Stimulated activated memory B cell treated with anti-CD40 and anti-IgM and Interleukin-4, amounts not matched to agents 10 μg/mL and 1 μg/mL and 100 μg/mL, for 72 hours (primary cell): ENCODE measurements at regions not wholly inside any gene's neighbourhood (a gene's known extent, or its start where the extent isn't known, plus 50 kb on each side); places are given as distances from the start of the nearest gene placed in this dataset.

ENCODE experiments used
- ATAC-seq: fragments of 150-1000 bp; cut with Tn5 transposase; 2 replicates; pipeline ENCODE4 v1.10.0; 2021
- H3K27ac Mint-ChIP-seq: one replicate; pipeline ENCODE4 v1.8.0; 2022; ENCODE audit warnings: mild to moderate bottlenecking, mixed read lengths
- H3K27me3 Mint-ChIP-seq: one replicate; pipeline ENCODE4 v1.8.0; 2022; ENCODE audit warnings: mixed read lengths
- H3K36me3 Mint-ChIP-seq: one replicate; pipeline ENCODE4 v1.8.0; 2022; ENCODE audit warnings: mixed read lengths
- H3K4me1 Mint-ChIP-seq: one replicate; pipeline ENCODE4 v1.8.0; 2022; ENCODE audit warnings: mixed read lengths
- H3K4me3 Mint-ChIP-seq: one replicate; pipeline ENCODE4 v1.8.0; 2022; ENCODE audit warnings: mild to moderate bottlenecking, moderate library complexity, mixed read lengths
- H3K9me3 Mint-ChIP-seq: one replicate; pipeline ENCODE4 v1.8.0; 2022; ENCODE audit warnings: mixed read lengths

DNA sequence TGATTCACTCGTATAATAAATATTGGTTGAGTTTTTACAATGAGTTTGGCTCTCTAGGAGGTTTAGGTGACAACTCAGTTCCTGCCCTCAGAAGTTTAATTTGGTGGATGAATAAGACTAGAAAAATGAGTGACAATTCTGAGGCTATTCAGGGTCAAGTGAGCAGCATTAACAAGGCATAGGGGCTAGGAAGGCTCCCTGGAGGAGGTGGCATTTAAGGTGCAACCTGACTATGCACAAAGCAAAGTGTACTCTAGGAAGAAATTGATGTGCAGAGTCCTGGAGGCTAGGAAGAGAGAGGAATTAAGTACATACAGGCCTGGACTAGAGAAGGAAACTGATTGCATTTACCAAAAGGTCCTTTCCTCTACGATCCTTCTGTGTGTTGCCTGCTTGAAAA, 440.3 kb downstream of the MED13L start:
- Mint-ChIP-seq H3K27me3 (peaks cover 9% of the 10 kb centered on the region), H3K9me3 (peaks cover 3% of the 10 kb centered on the region), H3K27ac (no peak overlapping the region), H3K36me3 (no peaks in the 10 kb centered on the region), H3K4me3 (no peak overlapping the region), H3K4me1 (no peaks in the 10 kb centered on the region)
- no peak for ATAC-seq

DNA sequence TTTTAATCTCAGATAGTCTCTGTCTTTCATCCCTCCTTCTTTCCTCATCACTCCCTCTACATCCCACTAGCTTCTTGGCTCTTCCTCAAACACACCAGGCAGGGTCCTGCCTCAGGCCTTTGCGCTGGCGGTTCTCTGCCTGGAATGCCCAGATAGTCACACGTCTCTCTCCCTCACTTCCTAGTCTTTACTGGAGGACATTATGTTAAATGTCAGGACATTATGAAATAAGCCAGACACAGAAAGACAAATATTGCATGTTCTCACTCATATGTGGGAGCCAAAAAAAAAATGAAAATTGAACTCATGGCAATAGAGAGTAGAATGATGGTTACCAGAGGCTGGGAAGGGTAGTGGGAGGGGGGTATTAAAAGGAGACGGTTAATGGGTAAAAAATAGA, 442.0 kb downstream of the MED13L start:
- no peak overlapping the region for H3K4me3 Mint-ChIP-seq
- no peaks in the 10 kb centered on the region for H3K4me1 Mint-ChIP-seq
- peaks cover 3% of the 10 kb centered on the region for H3K9me3 Mint-ChIP-seq
- H3K36me3 Mint-ChIP-seq, result no peaks in the 10 kb centered on the region
- no peak for ATAC-seq
- H3K27ac Mint-ChIP-seq, result no peak overlapping the region
- H3K27me3 Mint-ChIP-seq, result peaks cover 9% of the 10 kb centered on the region

DNA sequence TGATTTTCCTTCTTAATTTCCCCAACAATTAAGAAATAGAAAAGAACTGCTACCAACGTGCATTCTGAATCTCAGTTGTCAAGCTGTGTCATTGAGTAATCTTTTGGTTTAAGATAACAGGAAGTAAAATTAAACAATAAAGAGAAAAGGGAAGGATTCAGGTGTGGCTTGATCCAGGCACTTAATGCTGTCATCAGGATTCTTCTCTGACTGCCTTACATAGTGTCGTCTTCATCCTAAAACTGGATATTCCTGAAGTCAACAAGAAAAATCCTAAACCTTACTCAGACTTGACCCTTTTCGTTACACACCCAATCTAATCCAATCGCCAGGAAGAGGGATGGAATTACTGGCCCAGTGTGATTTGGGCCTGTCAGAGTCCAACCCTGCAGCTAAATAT, 443.8 kb downstream of the MED13L start:
- no peak for ATAC-seq
- H3K4me3 Mint-ChIP-seq, result no peak overlapping the region
- H3K9me3 Mint-ChIP-seq, result no peaks in the 10 kb centered on the region
- H3K4me1 Mint-ChIP-seq, result no peaks in the 10 kb centered on the region
- H3K36me3 Mint-ChIP-seq, result no peaks in the 10 kb centered on the region
- peaks cover 8% of the 10 kb centered on the region for H3K27me3 Mint-ChIP-seq
- no peak overlapping the region for H3K27ac Mint-ChIP-seq

DNA sequence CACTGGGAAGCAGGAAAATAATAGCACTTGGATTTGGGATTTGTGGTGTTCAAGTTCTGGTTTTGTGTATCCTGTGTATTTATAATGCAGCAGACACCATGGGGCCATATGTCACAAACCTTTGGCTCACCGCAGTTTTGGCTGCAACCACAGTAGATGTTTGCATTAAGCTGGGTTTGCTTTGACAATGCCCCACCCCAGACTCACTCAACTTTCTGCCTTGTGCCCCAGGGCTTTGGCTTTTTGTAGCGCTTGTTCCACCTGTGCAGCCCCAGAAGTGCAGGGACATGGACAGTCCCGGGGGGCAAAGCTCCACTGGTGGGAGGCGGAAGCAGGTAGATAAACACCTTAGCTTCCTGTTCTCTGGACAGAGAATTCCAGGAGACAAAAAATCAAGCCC, 446.9 kb downstream of the MED13L start:
- Mint-ChIP-seq H3K27me3 (no peaks in the 10 kb centered on the region), H3K27ac (no peak overlapping the region), H3K4me1 (no peaks in the 10 kb centered on the region), H3K36me3 (no peaks in the 10 kb centered on the region), H3K9me3 (peaks cover 6% of the 10 kb centered on the region), H3K4me3 (no peak overlapping the region)
- ATAC-seq, result no peak

DNA sequence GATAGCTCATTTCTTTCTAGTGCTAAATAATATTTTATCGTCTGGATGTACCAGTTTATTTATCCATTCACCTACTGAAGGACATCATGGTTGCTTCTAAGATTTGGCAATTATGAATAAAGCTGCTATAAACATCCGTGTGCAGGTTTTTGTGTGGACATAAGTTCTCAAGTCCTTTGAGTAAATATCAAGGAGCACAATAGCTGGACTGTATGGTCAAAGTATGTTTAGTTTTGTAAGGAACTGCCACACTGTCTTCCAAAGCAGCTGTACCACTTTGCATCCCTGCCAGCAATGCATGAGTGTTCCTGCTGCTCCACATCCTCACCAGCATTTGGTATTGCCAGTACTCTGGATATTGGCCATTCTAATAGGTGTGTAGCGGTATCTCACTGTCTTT, 447.4 kb downstream of the MED13L start:
- Mint-ChIP-seq H3K9me3 (peaks cover 6% of the 10 kb centered on the region), H3K4me1 (no peaks in the 10 kb centered on the region), H3K4me3 (no peak overlapping the region), H3K27ac (no peak overlapping the region), H3K36me3 (no peaks in the 10 kb centered on the region), H3K27me3 (no peaks in the 10 kb centered on the region)
- no peak for ATAC-seq

DNA sequence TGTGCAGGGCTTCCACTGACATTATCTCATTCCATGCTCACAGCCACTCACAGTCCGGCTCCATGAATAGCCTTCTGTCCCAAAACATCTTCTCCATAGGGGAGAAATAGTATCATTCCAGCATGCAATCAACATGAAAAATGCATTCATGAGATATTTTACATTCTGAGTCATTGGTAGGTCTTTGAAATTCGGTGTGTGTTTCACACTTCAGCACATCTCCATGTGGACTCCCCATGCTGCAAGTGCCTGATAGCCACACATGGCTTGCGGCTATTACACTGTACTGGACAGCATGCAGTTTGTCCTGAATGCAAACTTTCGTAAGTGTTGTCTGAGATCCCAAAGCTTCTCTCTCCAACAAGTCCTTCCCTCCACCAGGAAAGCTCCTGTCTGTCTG, 449.3 kb downstream of the MED13L start:
- Mint-ChIP-seq H3K27ac (no peak overlapping the region), H3K4me1 (no peaks in the 10 kb centered on the region), H3K9me3 (peaks cover 8% of the 10 kb centered on the region), H3K4me3 (no peak overlapping the region), H3K36me3 (no peaks in the 10 kb centered on the region), H3K27me3 (peaks cover 8% of the 10 kb centered on the region)
- no peak for ATAC-seq

DNA sequence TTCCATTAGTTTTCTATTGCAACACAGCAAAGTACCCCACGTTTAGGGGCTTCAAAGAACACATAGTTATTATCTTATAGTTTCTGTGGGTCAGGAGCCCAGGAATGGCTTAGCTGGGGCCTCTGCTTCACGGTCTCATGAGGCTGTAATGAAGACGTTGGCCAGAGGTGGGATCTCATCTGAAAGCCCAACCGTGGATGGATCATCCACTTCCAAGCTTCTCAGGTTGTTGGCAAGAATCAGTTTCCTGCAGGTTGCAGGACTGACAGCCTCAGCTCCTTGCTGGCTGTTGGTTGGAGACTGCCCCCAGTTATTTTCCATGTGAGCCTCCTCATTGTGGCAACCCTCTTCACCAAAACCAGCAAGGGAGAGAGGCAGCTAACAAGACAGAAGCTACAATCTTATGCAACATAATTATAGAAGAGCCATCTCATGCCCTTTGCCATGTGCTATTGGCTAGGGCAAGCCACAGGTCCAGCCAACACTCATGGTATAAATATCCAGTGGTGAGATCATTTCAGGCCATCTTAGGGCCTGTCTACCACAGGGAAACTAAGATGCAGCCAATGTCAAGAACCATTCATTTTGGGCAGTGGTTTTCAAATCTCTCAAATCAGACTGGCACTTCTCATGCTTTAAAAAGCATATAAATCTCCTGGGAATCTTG, 452.4 kb downstream of the MED13L start:
- H3K27ac Mint-ChIP-seq, result no peak overlapping the region
- peaks cover 11% of the 10 kb centered on the region for H3K9me3 Mint-ChIP-seq
- ATAC-seq, result no peak
- no peak overlapping the region for H3K4me3 Mint-ChIP-seq
- no peaks in the 10 kb centered on the region for H3K36me3 Mint-ChIP-seq
- no peaks in the 10 kb centered on the region for H3K4me1 Mint-ChIP-seq
- H3K27me3 Mint-ChIP-seq, result peaks cover 8% of the 10 kb centered on the region

DNA sequence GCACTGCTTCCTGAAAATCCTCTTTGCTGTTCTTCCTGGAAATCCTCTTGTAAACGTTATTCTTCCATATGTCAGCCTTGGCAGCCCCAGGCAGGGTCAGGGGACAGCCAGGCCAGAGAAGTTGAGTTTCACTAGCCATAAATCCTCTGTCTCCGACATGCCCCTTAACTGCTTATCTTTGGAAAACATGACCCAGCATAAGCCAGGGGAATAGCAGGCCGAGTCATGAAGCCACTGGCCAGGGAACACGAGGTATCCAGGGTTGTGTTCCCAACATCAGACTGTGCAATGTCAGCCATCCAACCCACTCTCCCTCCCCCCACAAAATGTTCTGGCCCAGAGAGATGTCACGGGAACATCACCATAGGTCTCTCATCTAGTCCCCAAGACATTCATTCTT, 453.9 kb downstream of the MED13L start:
- Mint-ChIP-seq H3K4me3 (no peak overlapping the region), H3K36me3 (no peaks in the 10 kb centered on the region), H3K9me3 (peaks cover 11% of the 10 kb centered on the region), H3K27me3 (peaks cover 8% of the 10 kb centered on the region), H3K4me1 (no peaks in the 10 kb centered on the region), H3K27ac (no peak overlapping the region)
- no peak for ATAC-seq

DNA sequence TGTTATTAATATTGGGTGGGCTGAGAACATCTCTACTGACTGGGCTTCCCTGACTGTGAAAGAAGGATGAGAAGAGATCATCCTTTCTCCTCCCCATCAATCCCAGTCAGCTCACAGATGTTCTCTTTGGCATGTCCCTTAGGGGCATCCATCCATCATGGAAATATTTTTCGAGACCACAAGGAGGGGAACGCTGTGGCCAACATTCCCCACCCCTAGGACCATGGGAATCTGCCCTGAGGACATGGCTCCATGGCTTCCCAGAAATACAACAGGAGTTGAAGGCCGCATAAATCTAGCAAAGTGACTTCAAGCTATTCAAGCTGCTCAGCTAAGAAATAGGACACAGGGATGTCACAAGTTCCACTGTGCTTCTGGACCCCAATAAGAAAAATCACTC, 456.8 kb downstream of the MED13L start:
- Mint-ChIP-seq H3K36me3 (no peaks in the 10 kb centered on the region), H3K9me3 (peaks cover 4% of the 10 kb centered on the region), H3K4me3 (no peak overlapping the region), H3K27me3 (peaks cover 8% of the 10 kb centered on the region), H3K27ac (no peak overlapping the region), H3K4me1 (no peaks in the 10 kb centered on the region)
- ATAC-seq, result no peak

DNA sequence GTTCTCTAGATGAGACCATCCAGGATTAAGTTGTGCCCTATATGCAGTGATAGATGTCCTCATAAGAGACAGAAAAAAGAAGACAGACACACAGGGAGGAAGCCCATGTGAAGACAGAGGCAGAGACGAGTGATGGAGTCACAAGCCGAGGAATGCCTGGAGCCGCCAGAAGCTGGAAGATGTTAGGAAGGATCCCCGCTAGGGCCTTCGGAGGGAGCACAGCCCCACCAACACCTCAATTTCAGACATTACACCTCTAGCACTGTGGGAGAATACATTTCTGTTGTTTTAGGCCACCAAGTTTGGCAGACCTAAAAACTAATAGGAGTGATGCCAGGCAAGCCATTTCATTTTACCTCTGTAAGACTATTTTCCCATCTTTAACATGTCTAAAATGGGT, 458.5 kb downstream of the MED13L start:
- no peak overlapping the region for H3K4me3 Mint-ChIP-seq
- H3K9me3 Mint-ChIP-seq, result peaks cover 4% of the 10 kb centered on the region
- peaks cover 16% of the 10 kb centered on the region for H3K27me3 Mint-ChIP-seq
- no peaks in the 10 kb centered on the region for H3K36me3 Mint-ChIP-seq
- no peak for ATAC-seq
- H3K27ac Mint-ChIP-seq, result no peak overlapping the region
- H3K4me1 Mint-ChIP-seq, result no peaks in the 10 kb centered on the region

DNA sequence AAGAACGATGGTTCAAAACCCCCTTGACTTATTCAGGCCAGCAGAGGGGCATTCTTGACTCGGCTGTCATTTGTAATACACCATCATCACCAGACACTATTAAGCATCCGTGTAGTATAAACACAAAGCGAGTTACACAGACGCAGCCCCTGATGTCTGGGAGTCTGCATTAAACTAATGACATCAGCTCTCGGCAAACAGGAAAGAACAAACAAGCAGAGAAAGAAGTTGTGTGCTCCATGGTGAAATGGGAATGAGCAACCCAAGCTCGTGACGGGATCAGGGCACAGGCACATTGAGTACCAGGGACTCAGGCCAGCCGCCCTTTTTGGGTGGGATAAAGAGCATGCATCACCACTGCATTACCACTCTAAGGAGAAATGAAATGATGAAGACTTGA, 460.1 kb downstream of the MED13L start:
- Mint-ChIP-seq H3K27ac (no peak overlapping the region), H3K27me3 (peaks cover 13% of the 10 kb centered on the region), H3K9me3 (peaks cover 6% of the 10 kb centered on the region), H3K4me3 (no peak overlapping the region), H3K4me1 (no peaks in the 10 kb centered on the region), H3K36me3 (no peaks in the 10 kb centered on the region)
- ATAC-seq, result no peak

DNA sequence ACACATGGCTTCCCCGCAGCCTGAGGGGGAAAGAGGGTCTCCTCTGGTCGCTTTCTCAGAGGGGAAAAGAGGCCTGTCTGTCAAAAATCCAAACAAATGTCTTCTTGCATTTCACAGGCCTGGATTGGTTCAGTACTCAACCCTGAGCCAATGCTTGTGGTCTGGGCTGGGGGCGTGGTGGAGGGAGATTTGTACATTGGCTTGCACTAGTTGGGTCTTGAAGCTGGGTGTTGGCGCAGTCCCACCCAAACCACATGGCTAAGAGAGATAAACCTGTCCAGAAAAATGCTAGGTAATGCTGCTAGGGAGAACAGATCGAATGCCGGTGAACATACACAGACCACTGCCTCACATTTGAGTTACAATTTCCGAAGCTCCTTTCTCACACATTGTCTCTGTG, 461.6 kb downstream of the MED13L start:
- no peak for ATAC-seq
- peaks cover 13% of the 10 kb centered on the region for H3K27me3 Mint-ChIP-seq
- H3K4me3 Mint-ChIP-seq, result no peak overlapping the region
- no peaks in the 10 kb centered on the region for H3K4me1 Mint-ChIP-seq
- H3K36me3 Mint-ChIP-seq, result no peaks in the 10 kb centered on the region
- H3K27ac Mint-ChIP-seq, result no peak overlapping the region
- peaks cover 6% of the 10 kb centered on the region for H3K9me3 Mint-ChIP-seq

DNA sequence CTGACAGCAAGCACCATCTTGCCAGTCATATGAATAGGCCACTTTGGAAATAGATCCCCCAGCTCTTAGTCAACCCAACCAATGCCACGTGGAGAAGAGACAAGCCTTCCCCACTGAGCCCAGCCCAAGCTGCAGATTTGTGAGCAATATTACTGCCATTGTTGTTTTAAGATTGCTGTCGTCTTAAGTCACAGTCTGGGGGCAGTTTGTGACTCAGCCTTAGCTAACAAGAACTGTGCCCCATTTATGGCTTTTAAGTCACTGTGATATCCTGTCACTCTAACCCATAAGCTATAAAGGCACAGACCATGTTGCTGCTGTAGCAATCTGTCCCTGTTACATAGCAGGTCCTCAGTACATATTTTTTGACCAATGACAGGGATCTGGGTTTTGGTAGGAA, 464.2 kb downstream of the MED13L start:
- H3K27ac Mint-ChIP-seq, result no peak overlapping the region
- no peak overlapping the region for H3K4me3 Mint-ChIP-seq
- peaks cover 10% of the 10 kb centered on the region for H3K9me3 Mint-ChIP-seq
- H3K36me3 Mint-ChIP-seq, result no peaks in the 10 kb centered on the region
- H3K4me1 Mint-ChIP-seq, result no peaks in the 10 kb centered on the region
- H3K27me3 Mint-ChIP-seq, result peaks cover 21% of the 10 kb centered on the region
- no peak for ATAC-seq

DNA sequence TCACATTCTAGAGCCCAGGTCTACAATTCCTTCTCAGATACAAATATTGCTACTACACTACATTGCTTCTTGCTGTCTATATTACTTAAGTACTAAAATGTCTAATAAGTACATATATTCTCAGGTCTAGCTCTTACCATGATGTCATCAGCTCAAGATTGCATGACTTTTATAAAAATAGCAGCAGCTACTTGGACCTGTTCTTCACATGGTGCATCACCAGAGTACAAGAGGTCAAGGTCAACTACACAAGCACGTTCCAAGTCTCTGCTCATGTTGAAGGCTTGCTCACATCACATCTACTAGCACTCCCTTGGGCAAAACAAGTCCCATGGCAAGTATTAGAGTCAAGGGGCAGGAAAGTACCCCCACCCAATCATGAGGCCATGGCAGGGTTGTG, 465.6 kb downstream of the MED13L start:
- H3K36me3 Mint-ChIP-seq, result no peaks in the 10 kb centered on the region
- peaks cover 10% of the 10 kb centered on the region for H3K9me3 Mint-ChIP-seq
- no peak overlapping the region for H3K27ac Mint-ChIP-seq
- peaks cover 21% of the 10 kb centered on the region for H3K27me3 Mint-ChIP-seq
- ATAC-seq, result no peak
- H3K4me1 Mint-ChIP-seq, result no peaks in the 10 kb centered on the region
- H3K4me3 Mint-ChIP-seq, result no peak overlapping the region

DNA sequence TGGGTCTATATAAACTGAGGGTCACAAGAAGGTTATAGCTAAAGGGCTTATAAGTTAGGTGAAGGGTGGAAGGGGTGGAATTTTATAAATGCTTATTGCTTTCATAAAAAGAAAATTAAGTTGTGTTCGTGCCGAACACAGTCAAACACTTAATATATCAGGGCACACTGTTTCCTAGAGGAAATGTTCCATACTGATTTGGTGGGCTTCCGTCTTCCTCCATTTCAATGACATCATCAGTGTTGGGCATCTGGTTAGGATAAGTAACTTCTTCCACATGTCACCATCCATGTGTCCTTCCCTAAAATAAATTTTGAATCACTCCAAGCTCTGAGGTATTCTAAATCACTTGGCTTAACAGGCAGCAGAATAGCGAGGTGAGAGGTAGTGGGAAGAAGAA, 466.4 kb downstream of the MED13L start:
- peaks cover 10% of the 10 kb centered on the region for H3K9me3 Mint-ChIP-seq
- H3K36me3 Mint-ChIP-seq, result no peaks in the 10 kb centered on the region
- no peak overlapping the region for H3K4me3 Mint-ChIP-seq
- H3K4me1 Mint-ChIP-seq, result no peaks in the 10 kb centered on the region
- H3K27ac Mint-ChIP-seq, result no peak overlapping the region
- H3K27me3 Mint-ChIP-seq, result peaks cover 21% of the 10 kb centered on the region
- no peak for ATAC-seq

DNA sequence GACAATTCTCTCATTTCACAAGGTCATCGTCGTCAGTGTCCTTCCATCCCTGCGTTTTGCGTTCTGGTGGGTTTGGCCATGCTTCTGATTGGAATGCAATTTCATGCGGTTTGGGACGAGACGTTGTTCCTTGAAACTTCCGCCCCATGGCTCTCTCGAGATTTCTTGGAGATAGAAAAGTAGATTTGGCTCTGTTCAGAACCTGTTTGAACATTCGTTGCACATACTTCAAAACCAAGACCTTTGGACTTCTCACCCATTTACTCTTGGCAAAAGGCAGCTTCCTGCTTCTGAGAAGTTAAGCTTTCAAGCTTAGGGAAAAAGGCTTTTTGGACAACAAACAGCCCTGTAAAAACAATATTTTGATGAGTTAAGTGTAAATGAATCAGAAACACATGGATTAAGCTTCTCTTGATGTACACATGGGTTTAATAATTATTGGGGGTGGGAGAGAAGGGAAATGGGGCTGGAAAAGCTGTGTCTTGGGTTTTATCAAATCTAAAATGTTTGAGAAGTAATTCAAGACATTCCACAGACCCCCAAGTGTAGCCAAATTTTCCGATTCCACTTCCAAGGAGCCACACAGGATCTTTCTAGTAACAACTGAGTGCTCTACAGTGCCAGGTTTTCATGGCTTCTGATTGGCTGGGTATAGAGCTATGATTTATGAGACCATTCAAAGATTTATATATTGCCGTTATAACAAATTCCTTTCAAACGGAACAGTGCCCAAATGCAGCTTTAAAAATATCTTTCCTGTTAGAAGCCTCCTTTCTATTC, 467.2 kb downstream of the MED13L start:
- Mint-ChIP-seq H3K9me3 (peaks cover 10% of the 10 kb centered on the region), H3K27ac (no peak overlapping the region), H3K36me3 (no peaks in the 10 kb centered on the region), H3K4me1 (no peaks in the 10 kb centered on the region), H3K4me3 (no peak overlapping the region), H3K27me3 (peaks cover 21% of the 10 kb centered on the region)
- ATAC-seq, result no peak
